Mammary epithelial cell (primary cell): ENCODE measurements at regions not wholly inside any gene's neighbourhood (a gene's known extent, or its start where the extent isn't known, plus 50 kb on each side); places are given as distances from the start of the nearest gene placed in this dataset.

ENCODE experiments used
- EZH2 ChIP-seq: IDR thresholded peaks from 2 replicates; pipeline ENCODE4 v1.6.1; 2012; ENCODE audit warnings: low read length, inconsistent platforms, borderline replicate concordance
- TF ChIP-seq, protein P1 (sequence below), 2 donors: IDR thresholded peaks in 1 of 2; conservative IDR thresholded peaks in 1 of 2; 2 replicates each; pipeline ENCODE4 v1.5.1; 2011 to 2012; ENCODE audit warnings: inconsistent platforms in 2 of 2, low read length in 2 of 2, mild to moderate bottlenecking in 2 of 2, control low read depth in 1 of 2, low read depth in 1 of 2; ENCODE audit not compliant: insufficient read depth in 1 of 2; ENCODE audit errors: extremely low read depth in 1 of 2

DNA sequence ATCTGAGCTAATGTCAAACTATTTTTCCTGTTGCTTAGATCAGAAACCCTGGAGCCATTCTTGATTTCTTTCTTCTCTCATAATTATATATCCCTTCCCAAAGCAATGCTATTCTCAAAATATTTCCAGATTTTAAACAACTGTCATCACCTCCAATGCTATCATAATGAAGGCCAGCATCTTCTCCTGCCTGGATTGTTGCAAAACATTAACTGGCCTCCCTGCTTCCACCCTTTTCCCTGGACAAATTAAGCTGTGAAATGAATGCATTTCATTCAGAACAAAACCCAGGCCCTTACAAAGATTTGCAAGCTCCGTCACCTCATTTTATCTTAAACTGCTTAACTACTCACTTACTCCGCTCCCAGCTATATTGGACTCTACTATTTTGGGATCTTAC, 535.3 kb upstream of the HS3ST5 start:
- TF ChIP-seq, protein P1, sequence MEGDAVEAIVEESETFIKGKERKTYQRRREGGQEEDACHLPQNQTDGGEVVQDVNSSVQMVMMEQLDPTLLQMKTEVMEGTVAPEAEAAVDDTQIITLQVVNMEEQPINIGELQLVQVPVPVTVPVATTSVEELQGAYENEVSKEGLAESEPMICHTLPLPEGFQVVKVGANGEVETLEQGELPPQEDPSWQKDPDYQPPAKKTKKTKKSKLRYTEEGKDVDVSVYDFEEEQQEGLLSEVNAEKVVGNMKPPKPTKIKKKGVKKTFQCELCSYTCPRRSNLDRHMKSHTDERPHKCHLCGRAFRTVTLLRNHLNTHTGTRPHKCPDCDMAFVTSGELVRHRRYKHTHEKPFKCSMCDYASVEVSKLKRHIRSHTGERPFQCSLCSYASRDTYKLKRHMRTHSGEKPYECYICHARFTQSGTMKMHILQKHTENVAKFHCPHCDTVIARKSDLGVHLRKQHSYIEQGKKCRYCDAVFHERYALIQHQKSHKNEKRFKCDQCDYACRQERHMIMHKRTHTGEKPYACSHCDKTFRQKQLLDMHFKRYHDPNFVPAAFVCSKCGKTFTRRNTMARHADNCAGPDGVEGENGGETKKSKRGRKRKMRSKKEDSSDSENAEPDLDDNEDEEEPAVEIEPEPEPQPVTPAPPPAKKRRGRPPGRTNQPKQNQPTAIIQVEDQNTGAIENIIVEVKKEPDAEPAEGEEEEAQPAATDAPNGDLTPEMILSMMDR (conservative IDR thresholded peaks at IDR 0.05 in 1 of 2, IDR thresholded peaks at IDR 0.05 in 1 of 2; ENCODE audit: extremely low read depth in 1 of 2, insufficient read depth in 1 of 2, low read depth in 1 of 2, low read length in 2 of 2), result no peak
- TF ChIP-seq EZH2, result no peak
